Hepatocyte (in vitro differentiated cells): ENCODE measurements at regions not wholly inside any gene's neighbourhood (a gene's known extent, or its start where the extent isn't known, plus 50 kb on each side); places are given as distances from the start of the nearest gene placed in this dataset.

ENCODE experiments used
- CTCF ChIP-seq: fragments of 200-600 bp; sonication (generic); IDR thresholded peaks from 2 replicates; pipeline ENCODE4 v1.5.1; 2016; ENCODE audit warnings: antibody characterized with exemption, mild to moderate bottlenecking; ENCODE audit not compliant: poor library complexity
- EZH2phosphoT487 ChIP-seq: fragments of 200-600 bp; sonication (generic); IDR thresholded peaks from one replicate; pipeline ENCODE4 v1.6.1; 2018; ENCODE audit warnings: antibody characterized with exemption, mild to moderate bottlenecking, low read depth, moderate library complexity; ENCODE audit not compliant: unreplicated experiment, severe bottlenecking

GRCh38 chr4:7121174-7121573 is 53.3 kb upstream of the GRPEL1 start:
- TF ChIP-seq CTCF = no peak
- TF ChIP-seq EZH2phosphoT487 = no peak
